GM12872 (cell line): ENCODE measurements at regions not wholly inside any gene's neighbourhood (a gene's known extent, or its start where the extent isn't known, plus 50 kb on each side); places are given as distances from the start of the nearest gene placed in this dataset.

Source experiments
- TF ChIP-seq, protein P1 (sequence below): IDR thresholded peaks from 3 replicates; pipeline ENCODE4 v1.5.1; 2011; ENCODE audit warnings: low read depth, mild to moderate bottlenecking, low read length, moderate library complexity; ENCODE audit not compliant: insufficient read depth

DNA sequence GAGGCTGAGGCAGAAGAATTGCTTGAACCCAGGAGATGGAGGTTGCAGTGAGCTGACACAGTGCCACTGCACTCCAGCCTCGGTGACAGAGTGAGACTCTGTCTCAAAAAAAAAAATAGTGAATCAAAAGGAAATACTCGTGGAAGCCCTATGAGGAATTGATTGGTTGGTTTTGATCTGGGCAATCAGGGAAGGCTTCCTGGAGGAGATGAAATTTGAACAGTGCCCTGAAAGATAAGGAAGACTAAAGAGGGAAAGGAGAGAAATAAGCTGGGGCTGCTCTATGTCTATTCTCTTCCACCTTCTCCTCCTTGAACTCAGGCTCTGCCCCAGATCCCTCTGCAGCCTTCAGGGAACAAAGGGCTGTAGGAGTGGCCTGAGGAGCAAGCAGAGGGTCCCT, 54.1 kb downstream of the IRF2BPL start:
- TF ChIP-seq, protein P1, sequence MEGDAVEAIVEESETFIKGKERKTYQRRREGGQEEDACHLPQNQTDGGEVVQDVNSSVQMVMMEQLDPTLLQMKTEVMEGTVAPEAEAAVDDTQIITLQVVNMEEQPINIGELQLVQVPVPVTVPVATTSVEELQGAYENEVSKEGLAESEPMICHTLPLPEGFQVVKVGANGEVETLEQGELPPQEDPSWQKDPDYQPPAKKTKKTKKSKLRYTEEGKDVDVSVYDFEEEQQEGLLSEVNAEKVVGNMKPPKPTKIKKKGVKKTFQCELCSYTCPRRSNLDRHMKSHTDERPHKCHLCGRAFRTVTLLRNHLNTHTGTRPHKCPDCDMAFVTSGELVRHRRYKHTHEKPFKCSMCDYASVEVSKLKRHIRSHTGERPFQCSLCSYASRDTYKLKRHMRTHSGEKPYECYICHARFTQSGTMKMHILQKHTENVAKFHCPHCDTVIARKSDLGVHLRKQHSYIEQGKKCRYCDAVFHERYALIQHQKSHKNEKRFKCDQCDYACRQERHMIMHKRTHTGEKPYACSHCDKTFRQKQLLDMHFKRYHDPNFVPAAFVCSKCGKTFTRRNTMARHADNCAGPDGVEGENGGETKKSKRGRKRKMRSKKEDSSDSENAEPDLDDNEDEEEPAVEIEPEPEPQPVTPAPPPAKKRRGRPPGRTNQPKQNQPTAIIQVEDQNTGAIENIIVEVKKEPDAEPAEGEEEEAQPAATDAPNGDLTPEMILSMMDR = no peak

DNA sequence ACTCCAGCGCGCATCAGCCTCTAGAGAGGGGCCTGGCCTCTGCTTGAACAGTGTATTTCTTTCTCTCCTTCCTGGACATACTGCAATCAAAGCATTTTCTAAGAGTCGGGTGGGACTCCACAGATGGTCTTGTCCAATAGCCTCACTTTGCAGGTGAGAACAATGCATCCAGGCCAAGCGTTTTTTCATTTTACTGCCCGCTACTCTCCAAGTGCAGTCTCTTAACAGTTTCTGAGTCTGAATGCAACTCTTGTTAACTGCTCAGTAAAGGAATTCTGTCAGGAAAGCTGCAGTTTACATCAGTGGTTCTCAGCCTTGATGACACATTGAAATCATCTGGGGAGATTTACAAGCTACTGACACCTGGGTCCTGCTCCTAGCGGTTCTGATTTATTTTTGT, 57.0 kb downstream of the IRF2BPL start:
- TF ChIP-seq, protein P1 = no peak

DNA sequence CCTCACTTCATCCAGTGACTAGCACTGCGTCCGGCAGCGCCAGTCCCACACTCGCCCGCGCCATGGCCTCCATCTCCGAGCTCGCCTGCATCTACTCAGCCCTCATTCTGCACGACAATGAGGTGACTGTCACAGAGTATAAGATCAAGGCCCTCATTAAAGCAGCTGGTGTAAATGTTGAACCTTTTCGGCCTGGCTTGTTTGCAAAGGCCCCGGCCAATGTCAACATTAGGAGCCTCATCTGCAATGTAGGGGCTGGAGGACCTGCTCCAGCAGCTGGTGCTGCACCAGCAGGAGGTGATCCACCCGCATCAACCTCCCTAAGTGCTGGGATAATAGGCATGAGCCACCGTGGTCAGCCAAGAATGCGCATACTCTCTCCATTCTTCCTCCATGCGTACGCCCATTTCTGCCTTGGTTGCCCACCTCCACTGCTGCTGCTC, 59.9 kb downstream of the IRF2BPL start:
- TF ChIP-seq, protein P1 = no peak

DNA sequence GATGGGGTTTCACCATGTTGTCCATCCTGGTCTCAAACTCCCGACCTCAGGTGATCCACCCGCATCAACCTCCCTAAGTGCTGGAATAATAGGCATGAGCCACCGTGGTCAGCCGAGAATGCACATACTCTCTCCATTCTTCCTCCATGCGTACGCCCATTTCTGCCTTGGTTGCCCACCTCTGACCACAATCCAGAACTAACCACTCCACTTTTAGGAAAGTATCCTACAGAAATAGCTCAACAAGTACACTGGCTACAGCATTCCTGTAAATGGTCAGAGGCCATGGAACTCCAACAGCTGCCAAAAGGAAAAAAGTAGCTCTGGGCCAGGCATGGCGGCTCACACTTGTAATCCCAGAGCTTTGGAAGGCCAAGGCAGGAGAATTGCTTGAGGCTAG, 60.7 kb downstream of the IRF2BPL start:
- TF ChIP-seq, protein P1 = no peak

DNA sequence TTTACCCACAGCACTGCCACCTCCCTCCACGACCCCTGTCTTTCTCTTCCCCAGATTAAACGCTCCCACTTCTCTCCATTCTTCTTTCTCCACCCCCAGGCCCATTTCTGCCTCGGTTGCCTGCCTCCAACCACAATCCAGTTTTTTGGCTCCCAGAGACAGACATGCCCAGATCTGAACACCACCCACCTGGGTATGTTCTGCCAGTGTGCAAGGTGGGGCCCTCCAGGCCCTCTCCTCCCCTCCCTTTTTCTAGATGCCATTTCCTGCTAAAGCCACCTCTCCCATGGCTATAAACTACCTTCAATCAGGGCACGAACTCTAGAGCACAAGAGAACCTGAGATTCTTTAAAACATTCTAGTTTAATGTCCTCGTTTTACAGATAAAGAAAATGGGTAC, 63.3 kb downstream of the IRF2BPL start:
- TF ChIP-seq, protein P1 = no peak

DNA sequence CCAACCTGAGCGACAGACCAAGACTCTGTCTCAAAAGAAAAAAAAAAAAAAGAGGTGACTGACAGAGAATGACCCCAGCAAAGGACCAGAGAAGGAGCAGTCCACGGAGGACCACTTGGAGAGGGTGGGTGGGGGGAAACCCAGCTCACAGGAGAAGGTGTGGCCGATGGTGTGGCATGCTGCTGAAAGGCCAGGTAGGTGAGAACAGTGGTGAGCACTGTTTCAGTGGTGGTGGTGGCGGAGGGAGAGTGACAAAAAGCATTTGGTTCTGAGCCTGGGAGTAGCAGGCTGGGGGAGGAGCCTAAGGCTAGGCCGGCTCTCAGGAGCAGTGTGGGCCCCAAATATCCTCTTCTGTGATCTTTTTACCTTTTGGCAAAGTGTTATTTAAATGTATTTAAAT, 63.8 kb downstream of the IRF2BPL start:
- TF ChIP-seq, protein P1 = no peak

DNA sequence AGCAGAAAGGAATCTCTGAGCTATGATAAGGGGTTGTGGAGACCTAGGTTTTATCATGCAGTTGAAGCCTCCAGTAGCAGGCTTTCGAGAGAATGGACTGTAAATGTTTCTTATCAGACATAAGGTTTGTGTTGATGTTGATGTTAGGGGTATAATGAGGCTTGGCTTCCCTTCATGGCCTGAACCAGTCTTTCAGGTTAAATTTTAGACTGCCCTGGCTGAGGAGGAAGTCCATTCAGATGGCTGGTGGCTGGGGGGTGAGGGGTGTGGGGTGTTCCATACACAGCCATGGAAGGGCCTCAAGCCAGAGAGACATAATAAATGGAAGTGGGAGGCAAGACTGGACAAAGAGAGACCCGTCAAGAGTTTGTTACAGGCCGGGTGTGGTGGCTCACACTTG, 65.1 kb downstream of the IRF2BPL start:
- TF ChIP-seq, protein P1 = no peak

DNA sequence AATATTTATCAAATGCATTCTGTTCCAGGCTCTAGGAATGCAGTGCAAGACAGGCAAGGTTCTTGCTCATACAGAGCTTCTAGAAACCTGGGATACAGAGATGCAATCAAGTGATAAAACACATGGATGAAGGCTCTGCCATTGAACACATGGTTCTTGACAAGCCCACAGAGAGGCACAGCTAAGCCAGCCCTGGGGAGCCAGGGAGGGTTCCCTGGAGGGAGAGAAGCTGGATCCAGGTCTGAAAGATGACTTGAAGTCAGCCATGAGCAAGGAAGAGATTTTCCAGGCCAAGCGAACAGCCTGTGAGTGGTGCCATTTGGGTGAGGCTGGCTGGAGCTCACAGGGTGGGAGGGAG, 66.2 kb downstream of the IRF2BPL start:
- TF ChIP-seq, protein P1 = no peak
